COLO668 (cell line): ENCODE measurements at regions not wholly inside any gene's neighbourhood (a gene's known extent, or its start where the extent isn't known, plus 50 kb on each side); places are given as distances from the start of the nearest gene placed in this dataset.

ENCODE experiments used
- DNase-seq: peaks from one replicate; lab custom pipeline; 2025; ENCODE audit not compliant: unreplicated experiment; lab: John Stamatoyannopoulos, UW

GRCh38 chr11:71201936-71202597 lies 50.3 kb downstream of the SHANK2 start:
- no peak for DNase-seq

GRCh38 chr11:71201231-71201630 lies 51.1 kb downstream of the SHANK2 start:
- DNase-seq = no peak

- no peak for DNase-seq
These were observed 51.6 kb downstream of the SHANK2 start for GRCh38 chr11:71200761-71201160.

- DNase-seq = no peak
These were observed 52.1 kb downstream of the SHANK2 start for GRCh38 chr11:71200172-71200716.

GRCh38 chr11:71199226-71199820 lies 53.1 kb downstream of the SHANK2 start:
- DNase-seq = no peak

- no peak for DNase-seq
These were observed 53.6 kb downstream of the SHANK2 start for GRCh38 chr11:71198823-71199165.

- DNase-seq = no peak
These were observed 54.1 kb downstream of the SHANK2 start for GRCh38 chr11:71198141-71198822.

GRCh38 chr11:71197096-71197495 lies 55.3 kb downstream of the SHANK2 start:
- no peak for DNase-seq

- no peak for DNase-seq
These were observed 57.7 kb downstream of the SHANK2 start for GRCh38 chr11:71194710-71195109.

- DNase-seq = no peak
These were observed 58.9 kb downstream of the SHANK2 start for GRCh38 chr11:71193431-71193830.

GRCh38 chr11:71192629-71193028 lies 59.7 kb downstream of the SHANK2 start:
- no peak for DNase-seq

- DNase-seq = no peak
These were observed 61.2 kb downstream of the SHANK2 start for GRCh38 chr11:71191201-71191600.

- no peak for DNase-seq
These were observed 61.8 kb downstream of the SHANK2 start for GRCh38 chr11:71190551-71190950.

GRCh38 chr11:71189768-71190315 lies 62.5 kb downstream of the SHANK2 start:
- DNase-seq = no peak

- DNase-seq = no peak
These were observed 63.2 kb downstream of the SHANK2 start for GRCh38 chr11:71188886-71189767.

GRCh38 chr11:71188073-71188472 lies 64.3 kb downstream of the SHANK2 start:
- DNase-seq = no peak

GRCh38 chr11:71186806-71187205 lies 65.6 kb downstream of the SHANK2 start:
- DNase-seq = no peak

GRCh38 chr11:71185411-71185810 lies 67.0 kb downstream of the SHANK2 start:
- DNase-seq = no peak

GRCh38 chr11:71184421-71185210 lies 67.8 kb downstream of the SHANK2 start:
- no peak for DNase-seq

GRCh38 chr11:71183878-71184277 lies 68.5 kb downstream of the SHANK2 start:
- no peak for DNase-seq
